ENCODE measurements at regions not wholly inside any gene's neighbourhood (a gene's known extent, or its start where the extent isn't known, plus 50 kb on each side); places are given as distances from the start of the nearest gene placed in this dataset.

DNA sequence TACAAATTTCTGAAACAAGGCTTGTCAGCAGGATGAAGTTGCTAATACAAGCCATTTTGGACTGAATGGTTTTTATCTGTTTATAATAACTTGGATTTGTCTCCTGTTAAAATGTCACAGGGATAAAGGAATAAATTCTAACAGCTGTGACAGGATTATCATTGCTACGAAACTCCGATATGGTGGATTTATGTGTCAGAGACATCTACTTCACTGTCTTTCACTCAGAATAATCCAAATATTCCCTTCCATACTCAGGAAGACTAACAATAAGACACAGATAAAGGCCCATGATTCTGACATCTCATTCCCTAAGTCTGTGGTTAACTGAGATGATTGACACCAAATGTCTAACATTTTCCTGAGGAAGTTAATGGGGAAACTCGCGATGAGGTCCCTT, 529.8 kb upstream of the GOT2 start:
- no peak for TF ChIP-seq POLR2A (IDR thresholded peaks at IDR 0.05; ENCODE audit: low read depth)
- TF ChIP-seq, protein P1, sequence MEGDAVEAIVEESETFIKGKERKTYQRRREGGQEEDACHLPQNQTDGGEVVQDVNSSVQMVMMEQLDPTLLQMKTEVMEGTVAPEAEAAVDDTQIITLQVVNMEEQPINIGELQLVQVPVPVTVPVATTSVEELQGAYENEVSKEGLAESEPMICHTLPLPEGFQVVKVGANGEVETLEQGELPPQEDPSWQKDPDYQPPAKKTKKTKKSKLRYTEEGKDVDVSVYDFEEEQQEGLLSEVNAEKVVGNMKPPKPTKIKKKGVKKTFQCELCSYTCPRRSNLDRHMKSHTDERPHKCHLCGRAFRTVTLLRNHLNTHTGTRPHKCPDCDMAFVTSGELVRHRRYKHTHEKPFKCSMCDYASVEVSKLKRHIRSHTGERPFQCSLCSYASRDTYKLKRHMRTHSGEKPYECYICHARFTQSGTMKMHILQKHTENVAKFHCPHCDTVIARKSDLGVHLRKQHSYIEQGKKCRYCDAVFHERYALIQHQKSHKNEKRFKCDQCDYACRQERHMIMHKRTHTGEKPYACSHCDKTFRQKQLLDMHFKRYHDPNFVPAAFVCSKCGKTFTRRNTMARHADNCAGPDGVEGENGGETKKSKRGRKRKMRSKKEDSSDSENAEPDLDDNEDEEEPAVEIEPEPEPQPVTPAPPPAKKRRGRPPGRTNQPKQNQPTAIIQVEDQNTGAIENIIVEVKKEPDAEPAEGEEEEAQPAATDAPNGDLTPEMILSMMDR (IDR thresholded peaks at IDR 0.05) = no peak
- WGBS = 64% methylated on average over 4 of the region's 4 CpGs
- intact Hi-C loops (cut with DNase I) = no loop called here

DNA sequence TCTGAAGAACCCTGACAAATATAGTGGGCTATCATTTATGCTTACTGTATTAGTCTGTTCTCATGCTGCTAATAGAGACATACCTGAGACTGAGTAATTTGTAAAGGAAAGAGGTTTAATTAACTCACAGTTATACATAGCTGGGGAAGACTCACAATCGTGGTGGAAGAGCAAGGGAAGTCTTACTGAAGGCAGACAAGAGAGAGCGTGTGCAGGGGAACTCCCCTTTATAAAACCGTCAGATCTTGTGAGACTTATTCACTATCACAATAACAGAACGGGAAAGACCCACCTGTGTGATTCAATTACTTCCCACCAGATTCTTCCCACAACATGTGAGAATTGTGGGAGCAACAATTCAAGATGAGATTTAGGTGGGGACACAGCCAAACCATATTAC, 526.8 kb upstream of the GOT2 start:
- no peak overlapping the region for H3K4me3 ChIP-seq
- no peaks in the 10 kb centered on the region for H3K36me3 ChIP-seq
- DNase-seq (ENCODE audit: extremely low spot score) = no peak
- intact Hi-C loops (cut with DNase I) = no loop called here
- no peak overlapping the region for H3K27ac ChIP-seq (replicated peaks in 1 of 4)
- no peaks in the 10 kb centered on the region for H3K27me3 ChIP-seq
- no peaks in the 10 kb centered on the region for H3K4me1 ChIP-seq
- TF ChIP-seq, protein P1 (IDR thresholded peaks at IDR 0.05) = no peak
- TF ChIP-seq POLR2AphosphoS5 (IDR thresholded peaks at IDR 0.05) (no peak), EP300 (IDR thresholded peaks at IDR 0.05) (no peak), POLR2A (IDR thresholded peaks at IDR 0.05; ENCODE audit: low read depth) (no peak)
- H3K9me3 ChIP-seq = no peaks in the 10 kb centered on the region
- 86% methylated on average over 4 of the region's 4 CpGs for WGBS

More for the DNA sequence above, 529.8 kb upstream of the GOT2 start:
- H3K36me3 ChIP-seq = no peaks in the 10 kb centered on the region
- no peaks in the 10 kb centered on the region for H3K9me3 ChIP-seq
- no peak for DNase-seq (ENCODE audit: extremely low spot score)
- no peak overlapping the region for H3K27ac ChIP-seq (replicated peaks in 1 of 4)
- H3K4me1 ChIP-seq = no peaks in the 10 kb centered on the region
- no peak overlapping the region for H3K4me3 ChIP-seq
- H3K27me3 ChIP-seq = no peaks in the 10 kb centered on the region

DNA sequence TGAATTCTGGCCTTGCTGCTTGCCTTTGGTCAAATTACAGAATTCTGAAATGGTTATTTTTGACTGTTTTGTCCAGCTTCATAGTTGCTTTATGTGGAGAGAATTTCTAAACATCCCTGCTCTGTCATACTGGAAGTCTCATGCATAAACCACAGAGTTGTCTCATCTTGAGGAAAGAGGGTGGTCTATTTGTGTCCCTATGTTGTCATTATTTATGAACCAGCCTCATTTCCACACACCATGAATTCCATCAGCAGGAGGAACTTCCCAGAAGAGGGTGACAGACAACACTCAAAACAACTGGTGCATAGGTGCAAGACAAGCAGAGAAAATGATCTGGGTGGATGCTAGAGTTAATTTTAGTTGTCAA, 525.8 kb upstream of the GOT2 start:
- Histone ChIP-seq H3K4me3 (no peak overlapping the region), H3K9me3 (no peaks in the 10 kb centered on the region), H3K27me3 (no peaks in the 10 kb centered on the region), H3K27ac (replicated peaks in 1 of 4) (no peak overlapping the region), H3K36me3 (no peaks in the 10 kb centered on the region), H3K4me1 (no peaks in the 10 kb centered on the region)
- DNase-seq (ENCODE audit: extremely low spot score) = no peak
- TF ChIP-seq POLR2AphosphoS5 (IDR thresholded peaks at IDR 0.05) = no peak
- TF ChIP-seq, protein P1 (IDR thresholded peaks at IDR 0.05) = no peak
- TF ChIP-seq EP300 (IDR thresholded peaks at IDR 0.05) = no peak
- no peak for TF ChIP-seq POLR2A (IDR thresholded peaks at IDR 0.05; ENCODE audit: low read depth)
- intact Hi-C loops (cut with DNase I) = no loop called here

DNA sequence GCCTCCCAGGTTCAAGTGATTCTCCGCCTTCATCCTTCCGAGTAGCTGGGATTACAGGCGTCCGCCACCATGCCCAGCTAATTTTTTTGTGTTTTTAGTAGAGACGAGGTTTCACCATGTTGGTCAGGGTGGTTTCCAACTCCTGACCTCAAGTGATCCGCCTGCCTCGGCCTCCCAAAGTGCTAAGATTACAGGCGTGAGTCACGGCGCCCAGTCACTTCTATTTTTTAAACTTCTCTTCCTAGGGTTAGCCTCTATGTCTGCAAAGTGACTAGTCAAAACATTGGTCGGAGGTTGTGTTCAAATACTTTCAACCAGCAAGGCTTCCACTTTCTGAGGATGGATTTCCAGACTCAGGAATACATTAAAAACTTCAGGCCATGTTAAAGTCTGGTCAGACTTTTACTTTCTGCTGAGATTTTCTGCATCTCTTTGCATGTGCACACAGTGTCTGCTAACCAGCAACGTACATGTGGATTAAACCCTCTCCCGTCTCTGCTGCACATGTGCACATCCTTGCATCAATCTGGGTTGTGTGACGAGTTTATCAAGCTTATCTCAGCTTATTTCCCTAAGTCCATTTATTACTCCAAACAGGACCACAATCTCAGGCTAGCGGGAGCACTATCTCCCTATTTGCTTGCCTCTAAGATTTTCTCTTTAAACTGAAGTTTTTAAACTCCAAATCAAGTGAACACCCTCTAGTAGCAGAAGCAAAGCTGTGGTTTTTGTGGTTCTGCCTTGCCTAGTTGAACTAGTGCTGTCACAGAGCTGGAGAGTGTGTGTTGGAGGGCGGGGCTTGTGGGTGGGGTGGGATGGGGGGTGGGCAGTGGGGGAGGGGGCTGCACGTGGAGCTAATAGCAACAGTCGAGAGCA, 525.2 kb upstream of the GOT2 start:
- H3K9me3 ChIP-seq = no peaks in the 10 kb centered on the region
- TF ChIP-seq POLR2A (IDR thresholded peaks at IDR 0.05; ENCODE audit: low read depth) (no peak), POLR2AphosphoS5 (IDR thresholded peaks at IDR 0.05) (no peak), EP300 (IDR thresholded peaks at IDR 0.05) (no peak)
- TF ChIP-seq, protein P1 (IDR thresholded peaks at IDR 0.05) = no peak
- intact Hi-C loops (cut with DNase I) = no loop called here
- no peaks in the 10 kb centered on the region for H3K36me3 ChIP-seq
- H3K4me3 ChIP-seq = no peak overlapping the region
- no peaks in the 10 kb centered on the region for H3K4me1 ChIP-seq
- DNase-seq (ENCODE audit: extremely low spot score) = no peak
- H3K27me3 ChIP-seq = no peaks in the 10 kb centered on the region
- H3K27ac ChIP-seq (replicated peaks in 1 of 4) = no peak overlapping the region
- WGBS = 73% methylated on average over 18 of the region's 18 CpGs

DNA sequence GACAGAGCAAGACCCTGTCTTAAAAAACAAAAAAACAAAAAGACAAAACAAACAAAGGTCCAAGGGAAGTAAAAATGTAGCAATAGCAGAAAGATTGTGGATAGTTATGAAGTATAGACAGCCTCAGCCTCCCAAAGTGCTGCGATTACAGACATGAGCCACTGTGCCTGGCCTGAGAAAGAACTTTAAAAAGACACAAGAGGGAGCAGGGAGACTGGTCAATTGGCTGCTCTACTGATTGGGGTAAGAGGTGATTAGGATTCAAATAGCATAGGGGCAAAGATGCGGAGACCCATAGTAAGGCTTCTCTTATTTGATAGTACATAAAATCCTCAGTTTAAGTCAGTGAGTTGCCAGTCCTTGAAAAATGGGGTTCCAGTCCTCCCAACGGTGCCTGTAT, 518.2 kb upstream of the GOT2 start:
- 76% methylated on average over 3 of the region's 3 CpGs for WGBS
- TF ChIP-seq, protein P1 (IDR thresholded peaks at IDR 0.05) = no peak
- TF ChIP-seq POLR2AphosphoS5 (IDR thresholded peaks at IDR 0.05) = no peak
- TF ChIP-seq POLR2A (IDR thresholded peaks at IDR 0.05; ENCODE audit: low read depth) = no peak
- no peak for TF ChIP-seq EP300 (IDR thresholded peaks at IDR 0.05)
- DNase-seq (ENCODE audit: extremely low spot score) = no peak
- Histone ChIP-seq H3K4me3 (no peak overlapping the region), H3K27me3 (no peaks in the 10 kb centered on the region), H3K36me3 (no peaks in the 10 kb centered on the region), H3K9me3 (no peaks in the 10 kb centered on the region), H3K4me1 (no peaks in the 10 kb centered on the region), H3K27ac (replicated peaks in 1 of 4) (no peak overlapping the region)
- intact Hi-C loops (cut with DNase I) = no loop called here
